GM12891 (cell line): ENCODE measurements at regions not wholly inside any gene's neighbourhood (a gene's known extent, or its start where the extent isn't known, plus 50 kb on each side); places are given as distances from the start of the nearest gene placed in this dataset.

Source experiments
- PAX5 ChIP-seq: IDR thresholded peaks from 2 replicates; pipeline ENCODE4 v1.6.1; 2011; ENCODE audit warnings: low read length, moderate library complexity, mild to moderate bottlenecking; ENCODE audit not compliant: insufficient read depth, severe bottlenecking
- POLR2AphosphoS5 ChIP-seq: IDR thresholded peaks from 2 replicates; pipeline ENCODE4 v1.6.1; 2011; ENCODE audit warnings: low read depth, low read length, control low read depth
- POU2F2 ChIP-seq: IDR thresholded peaks from 2 replicates; pipeline ENCODE4 v1.6.1; 2011; ENCODE audit warnings: low read depth, mild to moderate bottlenecking, control low read depth, low read length, moderate library complexity
- TAF1 ChIP-seq: IDR thresholded peaks from 2 replicates; pipeline ENCODE4 v1.6.1; 2011; ENCODE audit warnings: low read depth, low read length, control low read depth

- no peak for TF ChIP-seq POU2F2
- no peak for TF ChIP-seq POLR2AphosphoS5
- TF ChIP-seq PAX5 = no peak
- no peak for TF ChIP-seq TAF1
Observed at GRCh38 chr1:147078606-147079399, 93.5 kb downstream of the PRKAB2 start.
